GM18508 (cell line): ENCODE measurements at regions not wholly inside any gene's neighbourhood (a gene's known extent, or its start where the extent isn't known, plus 50 kb on each side); places are given as distances from the start of the nearest gene placed in this dataset.
"Not testable (repeated sequence)": the region's sequence is repeated elsewhere in the genome, so short reads cannot be mapped to it uniquely, and the experiment has no call there.

Experiments used
- ATAC-seq: cut with Tn5 transposase; IDR thresholded peaks from one replicate; pipeline ENCODE4 v1.9.1; 2021; ENCODE audit warnings: moderate number of reproducible peaks; ENCODE audit not compliant: insufficient read depth, unreplicated experiment

- ATAC-seq, result no peak
These were observed 263.7 kb upstream of the AGTR2 start for GRCh38 chrX:115906881-115907280.

- no peak for ATAC-seq
These were observed 261.5 kb upstream of the AGTR2 start for GRCh38 chrX:115909017-115909416.

GRCh38 chrX:115911967-115912366 lies 258.6 kb upstream of the AGTR2 start:
- no peak for ATAC-seq

- ATAC-seq, result peak; percentile 96
These were observed 258.1 kb upstream of the AGTR2 start for GRCh38 chrX:115912372-115912897.

GRCh38 chrX:115913575-115913974 lies 257.0 kb upstream of the AGTR2 start:
- ATAC-seq, result peak; percentile 26

- ATAC-seq, result not testable (repeated sequence)
These were observed 254.9 kb upstream of the AGTR2 start for GRCh38 chrX:115915625-115916024.

- ATAC-seq, result no peak
These were observed 241.1 kb upstream of the AGTR2 start for GRCh38 chrX:115929480-115929879.

GRCh38 chrX:115936008-115936407 lies 234.5 kb upstream of the AGTR2 start:
- ATAC-seq, result no peak

GRCh38 chrX:115939070-115939469 lies 231.5 kb upstream of the AGTR2 start:
- ATAC-seq, result peak; percentile 66

GRCh38 chrX:115939636-115940160 lies 230.8 kb upstream of the AGTR2 start:
- ATAC-seq, result no peak

- ATAC-seq, result no peak
These were observed 230.2 kb upstream of the AGTR2 start for GRCh38 chrX:115940348-115940747.

GRCh38 chrX:115940888-115941332 lies 229.6 kb upstream of the AGTR2 start:
- peak; percentile 42 for ATAC-seq

GRCh38 chrX:115941388-115941787 lies 229.2 kb upstream of the AGTR2 start:
- no peak for ATAC-seq

- no peak for ATAC-seq
These were observed 224.5 kb upstream of the AGTR2 start for GRCh38 chrX:115946059-115946458.

- ATAC-seq, result no peak
These were observed 222.3 kb upstream of the AGTR2 start for GRCh38 chrX:115948018-115948923.

- no peak for ATAC-seq
These were observed 220.4 kb upstream of the AGTR2 start for GRCh38 chrX:115949900-115950822.

GRCh38 chrX:115952417-115953092 lies 218.0 kb upstream of the AGTR2 start:
- ATAC-seq, result no peak

GRCh38 chrX:115957862-115958490 lies 212.6 kb upstream of the AGTR2 start:
- no peak for ATAC-seq

- ATAC-seq, result no peak
These were observed 211.7 kb upstream of the AGTR2 start for GRCh38 chrX:115958687-115959359.
